ENCODE measurements at regions not wholly inside any gene's neighbourhood (a gene's known extent, or its start where the extent isn't known, plus 50 kb on each side); places are given as distances from the start of the nearest gene placed in this dataset.

DNA sequence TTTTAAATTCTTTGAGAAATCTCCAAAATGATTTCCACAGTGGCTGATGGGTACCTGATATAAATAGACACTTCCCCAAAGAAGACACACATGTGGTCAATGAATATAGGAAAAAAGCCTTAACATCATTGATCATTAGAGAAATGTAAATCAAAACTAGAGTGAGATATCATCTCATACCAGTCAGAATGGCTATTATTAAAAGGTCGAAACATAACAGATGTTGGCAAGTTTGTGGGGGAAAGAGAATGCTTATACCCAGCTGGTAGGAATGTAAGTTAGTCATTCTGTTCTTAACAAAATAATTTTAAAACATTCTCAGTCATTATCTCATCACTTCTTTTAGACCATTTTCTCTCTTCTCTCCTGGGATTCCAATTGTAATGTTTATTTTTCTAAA is 1666.0 kb upstream of the ACO1 start:
- H3K4me2 ChIP-seq (ENCODE audit: low read depth, low read length, poor library complexity, severe bottlenecking) = no peak overlapping the region
- H2AFZ ChIP-seq (ENCODE audit: low read length) = no peak overlapping the region
- no peak for TF ChIP-seq EZH2phosphoT487 (IDR thresholded peaks at IDR 0.05; ENCODE audit: borderline replicate concordance)
- TF ChIP-seq, protein P1, sequence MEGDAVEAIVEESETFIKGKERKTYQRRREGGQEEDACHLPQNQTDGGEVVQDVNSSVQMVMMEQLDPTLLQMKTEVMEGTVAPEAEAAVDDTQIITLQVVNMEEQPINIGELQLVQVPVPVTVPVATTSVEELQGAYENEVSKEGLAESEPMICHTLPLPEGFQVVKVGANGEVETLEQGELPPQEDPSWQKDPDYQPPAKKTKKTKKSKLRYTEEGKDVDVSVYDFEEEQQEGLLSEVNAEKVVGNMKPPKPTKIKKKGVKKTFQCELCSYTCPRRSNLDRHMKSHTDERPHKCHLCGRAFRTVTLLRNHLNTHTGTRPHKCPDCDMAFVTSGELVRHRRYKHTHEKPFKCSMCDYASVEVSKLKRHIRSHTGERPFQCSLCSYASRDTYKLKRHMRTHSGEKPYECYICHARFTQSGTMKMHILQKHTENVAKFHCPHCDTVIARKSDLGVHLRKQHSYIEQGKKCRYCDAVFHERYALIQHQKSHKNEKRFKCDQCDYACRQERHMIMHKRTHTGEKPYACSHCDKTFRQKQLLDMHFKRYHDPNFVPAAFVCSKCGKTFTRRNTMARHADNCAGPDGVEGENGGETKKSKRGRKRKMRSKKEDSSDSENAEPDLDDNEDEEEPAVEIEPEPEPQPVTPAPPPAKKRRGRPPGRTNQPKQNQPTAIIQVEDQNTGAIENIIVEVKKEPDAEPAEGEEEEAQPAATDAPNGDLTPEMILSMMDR (conservative IDR thresholded peaks at IDR 0.05; ENCODE audit: low read length) = no peak
- no peaks in the 10 kb centered on the region for H3F3A ChIP-seq (ENCODE audit: low read depth)
- no peaks in the 10 kb centered on the region; the same call in 1 of the 2 replicates for H3K9me3 ChIP-seq (ENCODE audit: insufficient read depth, low read depth, low read length)
- no peaks in the 10 kb centered on the region for H3K27me3 ChIP-seq (ENCODE audit: insufficient read depth, low read length, poor library complexity, severe bottlenecking)
- no peaks in the 10 kb centered on the region for H3K9me2 ChIP-seq (replicated peaks; ENCODE audit: low read depth, low read length)
- no peaks in the 10 kb centered on the region for H4K20me1 ChIP-seq (ENCODE audit: insufficient read depth, low read length, poor library complexity, severe bottlenecking)
- H3K79me2 ChIP-seq (ENCODE audit: insufficient read depth, low read length) = no peaks in the 10 kb centered on the region
- H3K4me1 ChIP-seq (ENCODE audit: insufficient read depth, low read length, poor library complexity, severe bottlenecking) = no peaks in the 10 kb centered on the region
- no peak overlapping the region for H3K4me3 ChIP-seq (ENCODE audit: low read length, poor library complexity, severe bottlenecking)
- no peaks in the 10 kb centered on the region for H3K36me3 ChIP-seq (ENCODE audit: insufficient read depth, low read length)
- H3K9ac ChIP-seq (ENCODE audit: low read depth, low read length, poor library complexity, severe bottlenecking) = no peak overlapping the region

DNA sequence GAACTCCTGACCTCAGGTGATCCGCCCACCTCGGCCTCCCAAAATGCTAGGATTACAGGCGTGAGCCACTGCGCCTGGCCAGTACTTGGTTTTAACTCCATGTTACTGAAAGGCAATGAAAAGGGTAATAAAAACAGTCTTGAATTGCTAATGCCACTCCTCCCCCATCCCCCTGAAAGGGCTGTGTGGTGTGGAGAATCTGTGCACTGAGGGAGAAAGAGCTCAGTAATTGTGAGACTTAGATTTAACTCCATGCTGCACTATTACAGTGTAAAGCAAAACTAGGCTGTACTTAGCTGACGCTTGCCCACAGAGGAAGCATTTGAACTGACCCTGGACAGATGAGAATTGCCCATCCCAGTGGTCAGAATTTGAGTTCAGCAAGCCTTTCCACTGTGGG is 1662.4 kb upstream of the ACO1 start:
- Histone ChIP-seq H3F3A (ENCODE audit: low read depth) (no peaks in the 10 kb centered on the region), H3K4me3 (ENCODE audit: low read length, poor library complexity, severe bottlenecking) (no peak overlapping the region), H3K9ac (ENCODE audit: low read depth, low read length, poor library complexity, severe bottlenecking) (no peak overlapping the region), H3K9me2 (replicated peaks; ENCODE audit: low read depth, low read length) (no peaks in the 10 kb centered on the region), H3K36me3 (ENCODE audit: insufficient read depth, low read length) (no peaks in the 10 kb centered on the region), H2AFZ (ENCODE audit: low read length) (no peak overlapping the region), H4K20me1 (ENCODE audit: insufficient read depth, low read length, poor library complexity, severe bottlenecking) (no peaks in the 10 kb centered on the region), H3K4me2 (ENCODE audit: low read depth, low read length, poor library complexity, severe bottlenecking) (no peak overlapping the region), H3K9me3 (ENCODE audit: insufficient read depth, low read depth, low read length) (no peaks in the 10 kb centered on the region; the same call in 1 of the 2 replicates), H3K27me3 (ENCODE audit: insufficient read depth, low read length, poor library complexity, severe bottlenecking) (no peaks in the 10 kb centered on the region), H3K79me2 (ENCODE audit: insufficient read depth, low read length) (no peaks in the 10 kb centered on the region), H3K4me1 (ENCODE audit: insufficient read depth, low read length, poor library complexity, severe bottlenecking) (no peaks in the 10 kb centered on the region)
- TF ChIP-seq, protein P1 (conservative IDR thresholded peaks at IDR 0.05; ENCODE audit: low read length) = no peak
- TF ChIP-seq EZH2phosphoT487 (IDR thresholded peaks at IDR 0.05; ENCODE audit: borderline replicate concordance) = no peak

DNA sequence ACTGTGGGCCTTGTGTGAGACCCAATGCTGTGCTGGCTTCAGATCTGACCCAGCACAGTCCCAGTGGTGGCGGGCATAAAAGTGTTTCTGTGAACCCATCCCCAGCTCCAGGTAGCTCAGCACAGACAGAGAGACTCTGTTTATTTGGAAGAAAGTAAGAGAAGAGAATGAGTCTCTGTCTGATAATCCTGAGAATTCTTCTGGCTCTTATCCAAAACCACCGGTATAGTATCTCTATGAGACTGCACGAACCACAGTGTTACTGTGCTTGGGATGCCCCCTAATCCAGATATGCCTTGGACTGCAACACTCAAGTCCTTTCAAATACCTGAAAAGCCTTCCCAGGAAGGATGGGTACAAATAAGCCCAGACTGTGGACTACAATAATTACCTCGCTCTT is 1660.8 kb upstream of the ACO1 start:
- Histone ChIP-seq H3K9me2 (replicated peaks; ENCODE audit: low read depth, low read length) (no peaks in the 10 kb centered on the region), H3K27me3 (ENCODE audit: insufficient read depth, low read length, poor library complexity, severe bottlenecking) (no peaks in the 10 kb centered on the region), H3K9ac (ENCODE audit: low read depth, low read length, poor library complexity, severe bottlenecking) (no peak overlapping the region), H3K9me3 (ENCODE audit: insufficient read depth, low read depth, low read length) (no peaks in the 10 kb centered on the region; the same call in 1 of the 2 replicates), H4K20me1 (ENCODE audit: insufficient read depth, low read length, poor library complexity, severe bottlenecking) (no peaks in the 10 kb centered on the region), H3K79me2 (ENCODE audit: insufficient read depth, low read length) (no peaks in the 10 kb centered on the region), H3F3A (ENCODE audit: low read depth) (no peaks in the 10 kb centered on the region), H2AFZ (ENCODE audit: low read length) (no peak overlapping the region), H3K4me1 (ENCODE audit: insufficient read depth, low read length, poor library complexity, severe bottlenecking) (no peaks in the 10 kb centered on the region), H3K36me3 (ENCODE audit: insufficient read depth, low read length) (no peaks in the 10 kb centered on the region), H3K4me3 (ENCODE audit: low read length, poor library complexity, severe bottlenecking) (no peak overlapping the region), H3K4me2 (ENCODE audit: low read depth, low read length, poor library complexity, severe bottlenecking) (no peak overlapping the region)
- TF ChIP-seq, protein P1 (conservative IDR thresholded peaks at IDR 0.05; ENCODE audit: low read length) = no peak
- no peak for TF ChIP-seq EZH2phosphoT487 (IDR thresholded peaks at IDR 0.05; ENCODE audit: borderline replicate concordance)

All from Loucy (cell line).